Fibroblast of lung (primary cell): ENCODE measurements at regions not wholly inside any gene's neighbourhood (a gene's known extent, or its start where the extent isn't known, plus 50 kb on each side); places are given as distances from the start of the nearest gene placed in this dataset.

Source experiments
- DNase-seq, 2 donors: peaks; one replicate each; pipeline versions ENCODE4 v3.0.0 to v3.0.0-alpha.2; 2010; ENCODE audit warnings: low read depth in 2 of 2
- H2AFZ ChIP-seq: 2 replicates; pipeline ENCODE4 v1.5.1; 2012; ENCODE audit warnings: low read length, control low read depth, inconsistent platforms
- H3K27ac ChIP-seq: 2 replicates; pipeline ENCODE4 v1.5.1; 2011; ENCODE audit warnings: low read length, control low read depth; ENCODE audit not compliant: insufficient read depth
- H3K27me3 ChIP-seq: 2 replicates; pipeline ENCODE4 v1.5.1; 2011; ENCODE audit warnings: mild to moderate bottlenecking, low read length; ENCODE audit not compliant: control insufficient read depth, insufficient read depth
- H3K36me3 ChIP-seq: 2 replicates; pipeline ENCODE4 v1.5.1; 2011; ENCODE audit warnings: low read length; ENCODE audit not compliant: control insufficient read depth, insufficient read depth
- H3K4me1 ChIP-seq: 2 replicates; pipeline ENCODE4 v1.5.1; 2011; ENCODE audit warnings: low read length; ENCODE audit not compliant: control insufficient read depth, insufficient read depth; ENCODE audit errors: extremely low read depth
- H3K4me2 ChIP-seq: 2 replicates; pipeline ENCODE4 v1.5.1; 2011; ENCODE audit warnings: low read length, control low read depth; ENCODE audit not compliant: insufficient read depth; ENCODE audit errors: extremely low read depth
- H3K4me3 ChIP-seq, 4 experiments: fragments of 200-600 bp in 1 of 4; sonication (generic) in 1 of 4; replicated peaks in 1 of 4; 2 replicates each; pipeline ENCODE4 v1.5.1; 2011 to 2016; ENCODE audit warnings: low read length in 4 of 4, low read depth in 3 of 4, mild to moderate bottlenecking in 3 of 4, control low read depth in 2 of 4, inconsistent platforms in 1 of 4, mixed read lengths in 1 of 4; ENCODE audit not compliant: insufficient read depth in 1 of 4; ENCODE audit errors: control extremely low read depth in 1 of 4
- H3K79me2 ChIP-seq: 2 replicates; pipeline ENCODE4 v1.5.1; 2012; ENCODE audit warnings: mild to moderate bottlenecking, low read length, inconsistent platforms; ENCODE audit not compliant: control insufficient read depth, insufficient read depth
- H3K9ac ChIP-seq: 2 replicates; pipeline ENCODE4 v1.5.1; 2011; ENCODE audit warnings: mild to moderate bottlenecking, low read length, control low read depth; ENCODE audit not compliant: insufficient read depth
- H3K9me3 ChIP-seq: 2 replicates; pipeline ENCODE4 v1.5.1; 2012; ENCODE audit warnings: low read depth, low read length; ENCODE audit not compliant: control insufficient read depth, insufficient read depth
- H4K20me1 ChIP-seq: 2 replicates; pipeline ENCODE4 v1.5.1; 2011; ENCODE audit warnings: low read length; ENCODE audit not compliant: control insufficient read depth, insufficient read depth; ENCODE audit errors: extremely low read depth
- EZH2 ChIP-seq: IDR thresholded peaks from 2 replicates; pipeline ENCODE4 v1.5.1; 2012; ENCODE audit warnings: low read length, control low read depth, mild to moderate bottlenecking; ENCODE audit errors: missing control alignments
- TF ChIP-seq, protein P1 (sequence below), 2 donors: IDR thresholded peaks in 1 of 2; conservative IDR thresholded peaks in 1 of 2; 1 replicate in 1 of 2; 2 replicates in 1 of 2; pipeline ENCODE4 v1.5.1; 2011 to 2012; ENCODE audit warnings: low read length in 2 of 2, control low read depth in 1 of 2, inconsistent platforms in 1 of 2, low read depth in 1 of 2, mild to moderate bottlenecking in 1 of 2

GRCh38 chr5:97550164-97550563 is 367.1 kb upstream of the RIOK2 start:
- Histone ChIP-seq H3K27ac (no peak overlapping the region), H3K4me1 (peaks cover 14% of the 10 kb centered on the region), H3K9ac (no peak overlapping the region), H2AFZ (no peak overlapping the region), H3K9me3 (no peaks in the 10 kb centered on the region), H3K36me3 (no peaks in the 10 kb centered on the region), H3K4me3 (no peak overlapping the region), H4K20me1 (no peaks in the 10 kb centered on the region), H3K79me2 (no peaks in the 10 kb centered on the region), H3K4me2 (no peak overlapping the region), H3K27me3 (no peaks in the 10 kb centered on the region)
- TF ChIP-seq EZH2 = no peak
- TF ChIP-seq, protein P1, sequence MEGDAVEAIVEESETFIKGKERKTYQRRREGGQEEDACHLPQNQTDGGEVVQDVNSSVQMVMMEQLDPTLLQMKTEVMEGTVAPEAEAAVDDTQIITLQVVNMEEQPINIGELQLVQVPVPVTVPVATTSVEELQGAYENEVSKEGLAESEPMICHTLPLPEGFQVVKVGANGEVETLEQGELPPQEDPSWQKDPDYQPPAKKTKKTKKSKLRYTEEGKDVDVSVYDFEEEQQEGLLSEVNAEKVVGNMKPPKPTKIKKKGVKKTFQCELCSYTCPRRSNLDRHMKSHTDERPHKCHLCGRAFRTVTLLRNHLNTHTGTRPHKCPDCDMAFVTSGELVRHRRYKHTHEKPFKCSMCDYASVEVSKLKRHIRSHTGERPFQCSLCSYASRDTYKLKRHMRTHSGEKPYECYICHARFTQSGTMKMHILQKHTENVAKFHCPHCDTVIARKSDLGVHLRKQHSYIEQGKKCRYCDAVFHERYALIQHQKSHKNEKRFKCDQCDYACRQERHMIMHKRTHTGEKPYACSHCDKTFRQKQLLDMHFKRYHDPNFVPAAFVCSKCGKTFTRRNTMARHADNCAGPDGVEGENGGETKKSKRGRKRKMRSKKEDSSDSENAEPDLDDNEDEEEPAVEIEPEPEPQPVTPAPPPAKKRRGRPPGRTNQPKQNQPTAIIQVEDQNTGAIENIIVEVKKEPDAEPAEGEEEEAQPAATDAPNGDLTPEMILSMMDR (conservative IDR thresholded peaks at IDR 0.05 in 1 of 2, IDR thresholded peaks at IDR 0.05 in 1 of 2; ENCODE audit: low read depth in 1 of 2, low read length in 2 of 2) = no peak
- DNase-seq = peak; percentile 34 to 69

- TF ChIP-seq EZH2 = no peak
- TF ChIP-seq, protein P1 (conservative IDR thresholded peaks at IDR 0.05 in 1 of 2, IDR thresholded peaks at IDR 0.05 in 1 of 2; ENCODE audit: low read depth in 1 of 2, low read length in 2 of 2) = no peak
- Histone ChIP-seq H3K36me3 (no peaks in the 10 kb centered on the region), H2AFZ (no peak overlapping the region), H3K4me2 (no peak overlapping the region), H3K27ac (no peak overlapping the region), H3K9me3 (no peaks in the 10 kb centered on the region), H3K27me3 (no peaks in the 10 kb centered on the region), H4K20me1 (no peaks in the 10 kb centered on the region), H3K9ac (no peak overlapping the region), H3K4me1 (peaks cover 14% of the 10 kb centered on the region), H3K4me3 (no peak overlapping the region), H3K79me2 (no peaks in the 10 kb centered on the region)
- no peak for DNase-seq
Observed at GRCh38 chr5:97550818-97551217, 367.8 kb upstream of the RIOK2 start.

GRCh38 chr5:97553604-97554452 is 370.8 kb upstream of the RIOK2 start:
- DNase-seq = peak; percentile 13 to 22
- no peak overlapping the region for H2AFZ ChIP-seq
- no peaks in the 10 kb centered on the region for H3K79me2 ChIP-seq
- no peaks in the 10 kb centered on the region for H3K36me3 ChIP-seq
- no peaks in the 10 kb centered on the region for H3K9me3 ChIP-seq
- no peak overlapping the region for H3K27ac ChIP-seq
- no peaks in the 10 kb centered on the region for H4K20me1 ChIP-seq
- H3K4me1 ChIP-seq = peaks cover 14% of the 10 kb centered on the region
- H3K27me3 ChIP-seq = no peaks in the 10 kb centered on the region
- no peak overlapping the region for H3K4me3 ChIP-seq
- H3K4me2 ChIP-seq = no peak overlapping the region
- no peak overlapping the region for H3K9ac ChIP-seq
- no peak for TF ChIP-seq EZH2
- TF ChIP-seq, protein P1 (conservative IDR thresholded peaks at IDR 0.05 in 1 of 2, IDR thresholded peaks at IDR 0.05 in 1 of 2; ENCODE audit: low read depth in 1 of 2, low read length in 2 of 2) = no peak
